Mesothelial cell of epicardium (in vitro differentiated cells): ENCODE measurements at regions not wholly inside any gene's neighbourhood (a gene's known extent, or its start where the extent isn't known, plus 50 kb on each side); places are given as distances from the start of the nearest gene placed in this dataset.

Source experiments
- DNase-seq, 2 experiments: peaks; one replicate each; pipeline ENCODE4 v3.0.0; 2021; ENCODE audit warnings: low spot score in 2 of 2; ENCODE audit not compliant: unreplicated experiment in 2 of 2
- H3K27ac Mint-ChIP-seq: 2 replicates; pipeline ENCODE4 v1.8.0; 2021; ENCODE audit warnings: mixed read lengths
- H3K27me3 Mint-ChIP-seq: 2 replicates; pipeline ENCODE4 v1.8.0; 2021; ENCODE audit warnings: low read depth, mixed read lengths
- H3K36me3 Mint-ChIP-seq: 2 replicates; pipeline ENCODE4 v1.8.0; 2021; ENCODE audit warnings: mixed read lengths
- H3K4me1 Mint-ChIP-seq: 2 replicates; pipeline ENCODE4 v1.8.0; 2021; ENCODE audit warnings: mixed read lengths
- H3K4me3 Mint-ChIP-seq: 2 replicates; pipeline ENCODE4 v1.8.0; 2021; ENCODE audit warnings: mild to moderate bottlenecking, moderate library complexity, mixed read lengths
- H3K9me3 Mint-ChIP-seq: 2 replicates; pipeline ENCODE4 v1.8.0; 2021; ENCODE audit warnings: mixed read lengths
- TF ChIP-seq, protein P1 (sequence below): fragments of 200-600 bp; sonication (generic); IDR thresholded peaks from one replicate; pipeline ENCODE4 v1.5.0; 2021; ENCODE audit warnings: antibody characterized with exemption; ENCODE audit not compliant: unreplicated experiment

DNA sequence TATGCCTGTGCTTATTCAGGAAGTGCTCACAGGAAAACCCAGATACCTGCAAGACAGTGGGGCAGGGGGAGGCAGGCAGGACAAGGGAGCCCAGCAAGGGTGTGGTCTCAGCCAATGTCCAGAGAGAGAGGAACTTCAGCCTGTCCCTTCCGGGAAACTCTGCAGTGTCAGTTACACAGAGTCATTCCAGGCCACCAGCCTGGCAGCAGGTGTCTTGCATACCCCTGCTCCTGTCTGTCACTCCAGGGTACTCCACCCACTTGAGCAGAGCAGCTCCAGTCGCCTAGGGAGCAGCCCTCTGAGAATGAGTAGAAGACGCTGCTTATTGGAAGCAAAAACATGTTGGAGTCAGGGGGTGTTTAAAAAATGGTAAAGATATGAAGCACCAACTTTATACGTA lies 431.2 kb upstream of the RGMA start:
- no peak overlapping the region for H3K4me3 Mint-ChIP-seq
- H3K27me3 Mint-ChIP-seq, result peaks cover 79% of the 10 kb centered on the region
- TF ChIP-seq, protein P1, sequence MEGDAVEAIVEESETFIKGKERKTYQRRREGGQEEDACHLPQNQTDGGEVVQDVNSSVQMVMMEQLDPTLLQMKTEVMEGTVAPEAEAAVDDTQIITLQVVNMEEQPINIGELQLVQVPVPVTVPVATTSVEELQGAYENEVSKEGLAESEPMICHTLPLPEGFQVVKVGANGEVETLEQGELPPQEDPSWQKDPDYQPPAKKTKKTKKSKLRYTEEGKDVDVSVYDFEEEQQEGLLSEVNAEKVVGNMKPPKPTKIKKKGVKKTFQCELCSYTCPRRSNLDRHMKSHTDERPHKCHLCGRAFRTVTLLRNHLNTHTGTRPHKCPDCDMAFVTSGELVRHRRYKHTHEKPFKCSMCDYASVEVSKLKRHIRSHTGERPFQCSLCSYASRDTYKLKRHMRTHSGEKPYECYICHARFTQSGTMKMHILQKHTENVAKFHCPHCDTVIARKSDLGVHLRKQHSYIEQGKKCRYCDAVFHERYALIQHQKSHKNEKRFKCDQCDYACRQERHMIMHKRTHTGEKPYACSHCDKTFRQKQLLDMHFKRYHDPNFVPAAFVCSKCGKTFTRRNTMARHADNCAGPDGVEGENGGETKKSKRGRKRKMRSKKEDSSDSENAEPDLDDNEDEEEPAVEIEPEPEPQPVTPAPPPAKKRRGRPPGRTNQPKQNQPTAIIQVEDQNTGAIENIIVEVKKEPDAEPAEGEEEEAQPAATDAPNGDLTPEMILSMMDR, result no peak
- H3K9me3 Mint-ChIP-seq, result no peaks in the 10 kb centered on the region
- no peaks in the 10 kb centered on the region for H3K36me3 Mint-ChIP-seq
- peaks cover 2% of the 10 kb centered on the region for H3K4me1 Mint-ChIP-seq
- DNase-seq, result no peak
- H3K27ac Mint-ChIP-seq, result no peak overlapping the region

DNA sequence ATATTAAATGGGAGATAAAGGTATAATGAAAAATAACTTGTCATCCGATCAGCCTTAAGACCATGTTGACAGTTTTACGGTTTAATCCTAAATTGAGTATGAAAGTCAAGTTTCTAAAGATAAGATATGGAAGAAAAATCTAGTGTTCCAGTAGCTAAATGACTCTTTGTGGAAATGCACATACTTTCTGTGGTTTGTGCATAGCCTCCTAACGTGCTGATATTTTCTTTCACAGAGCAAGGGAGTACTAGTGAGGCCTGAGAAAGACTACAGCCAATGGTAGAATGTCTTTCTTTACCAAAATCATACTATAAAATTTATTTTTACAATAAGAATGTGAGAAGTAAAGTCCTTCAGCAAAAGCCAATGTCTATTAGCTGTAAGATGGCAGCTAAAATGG lies 430.6 kb upstream of the RGMA start:
- H3K27ac Mint-ChIP-seq, result no peak overlapping the region
- DNase-seq, result no peak
- peaks cover 5% of the 10 kb centered on the region for H3K9me3 Mint-ChIP-seq
- peaks cover 2% of the 10 kb centered on the region for H3K4me1 Mint-ChIP-seq
- no peaks in the 10 kb centered on the region for H3K36me3 Mint-ChIP-seq
- TF ChIP-seq, protein P1, result no peak
- peaks cover 81% of the 10 kb centered on the region for H3K27me3 Mint-ChIP-seq
- H3K4me3 Mint-ChIP-seq, result no peak overlapping the region

DNA sequence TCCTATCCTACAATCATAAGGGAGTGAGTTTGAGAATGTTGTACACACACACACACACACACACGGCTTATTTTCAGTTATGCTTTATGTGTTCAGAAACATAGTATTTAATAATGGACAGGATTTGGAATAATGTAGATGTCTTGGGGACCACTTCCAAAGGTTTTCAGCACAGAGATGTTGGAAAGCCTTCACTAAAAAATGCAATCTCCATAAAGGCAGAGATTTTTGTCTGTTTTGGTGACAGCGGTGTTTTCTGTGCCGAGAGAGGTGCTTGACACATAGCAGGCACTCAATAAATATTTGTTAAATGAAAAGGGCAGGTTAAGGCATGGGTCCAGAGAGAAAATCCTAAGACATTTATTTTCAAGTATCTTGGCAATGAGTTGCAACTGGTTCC lies 428.2 kb upstream of the RGMA start:
- H3K4me1 Mint-ChIP-seq, result peaks cover 2% of the 10 kb centered on the region
- peaks cover 71% of the 10 kb centered on the region for H3K27me3 Mint-ChIP-seq
- TF ChIP-seq, protein P1, result no peak

DNA sequence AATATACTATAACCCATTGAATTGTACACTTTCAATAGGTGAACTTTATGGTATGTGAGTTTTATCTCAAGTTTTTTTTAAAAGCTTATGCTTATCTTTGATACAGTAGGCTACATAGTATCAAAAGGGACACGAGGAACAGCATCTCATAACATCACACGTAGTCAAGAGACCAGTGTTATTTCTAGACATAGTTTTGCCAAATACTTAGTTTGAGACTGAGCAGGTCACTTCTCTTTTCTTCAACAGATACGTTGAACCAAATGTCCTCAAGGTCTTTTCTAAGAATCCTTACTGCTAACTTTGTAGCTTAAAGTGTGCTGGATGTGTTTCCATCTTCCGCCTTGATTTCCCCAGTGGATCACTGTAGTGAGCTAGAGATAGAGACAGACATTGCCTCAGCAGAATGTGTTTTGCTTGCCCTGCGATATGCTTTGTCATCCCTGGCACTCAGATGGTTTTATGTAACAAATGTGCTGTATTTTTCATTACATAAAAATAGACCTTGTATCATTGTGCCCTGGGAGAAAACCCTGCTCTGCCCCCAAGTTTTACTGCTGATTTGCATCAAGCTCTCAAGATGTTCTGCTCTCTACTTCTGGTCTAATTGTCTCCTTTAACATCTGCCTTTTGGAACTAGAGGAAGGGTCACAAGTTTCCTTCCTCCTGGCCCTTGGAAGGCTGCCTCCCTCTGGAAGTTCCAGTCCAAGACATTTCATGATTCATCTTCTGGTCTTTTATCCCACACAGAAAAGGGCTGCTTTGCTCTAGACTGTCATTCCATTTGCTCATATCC lies 426.4 kb upstream of the RGMA start:
- DNase-seq, result no peak

More for the DNA sequence above, 428.2 kb upstream of the RGMA start:
- H3K4me3 Mint-ChIP-seq, result no peak overlapping the region
- H3K9me3 Mint-ChIP-seq, result peaks cover 9% of the 10 kb centered on the region
- no peak for DNase-seq
- no peak overlapping the region for H3K27ac Mint-ChIP-seq
- no peaks in the 10 kb centered on the region for H3K36me3 Mint-ChIP-seq

DNA sequence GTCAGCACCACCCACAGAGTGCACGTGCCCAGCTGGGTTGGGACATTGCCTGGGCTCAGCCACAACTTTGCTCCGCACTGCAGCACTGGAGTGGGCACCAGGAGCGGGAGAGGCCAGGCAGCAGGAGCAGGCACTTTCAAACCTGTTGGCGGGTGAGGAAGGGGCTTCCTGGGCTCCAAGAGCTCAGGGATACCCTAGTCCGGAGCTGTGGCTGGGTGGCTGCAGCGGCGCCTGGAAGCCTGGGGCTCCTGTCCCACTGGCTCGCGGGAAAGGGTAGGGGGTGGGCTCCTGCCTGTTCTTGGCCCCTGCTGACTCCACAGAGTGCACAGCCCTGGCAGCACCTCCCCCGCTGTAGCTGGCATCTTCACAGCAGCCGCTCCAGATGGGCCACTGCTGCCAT lies 417.6 kb upstream of the RGMA start:
- no peaks in the 10 kb centered on the region for H3K36me3 Mint-ChIP-seq
- H3K9me3 Mint-ChIP-seq, result peaks cover 7% of the 10 kb centered on the region
- no peak for DNase-seq
- peaks cover 49% of the 10 kb centered on the region for H3K27me3 Mint-ChIP-seq
- H3K4me3 Mint-ChIP-seq, result no peak overlapping the region
- peaks cover 6% of the 10 kb centered on the region for H3K4me1 Mint-ChIP-seq
- no peak overlapping the region for H3K27ac Mint-ChIP-seq
- TF ChIP-seq, protein P1, result no peak

More for the DNA sequence above, 426.4 kb upstream of the RGMA start:
- TF ChIP-seq, protein P1, result no peak
- Mint-ChIP-seq H3K27ac (no peak overlapping the region), H3K27me3 (peaks cover 69% of the 10 kb centered on the region), H3K9me3 (peaks cover 9% of the 10 kb centered on the region), H3K36me3 (no peaks in the 10 kb centered on the region), H3K4me3 (no peak overlapping the region), H3K4me1 (peaks cover 2% of the 10 kb centered on the region)
